Sigmoid colon (tissue), 6 donors: ENCODE measurements at regions not wholly inside any gene's neighbourhood (a gene's known extent, or its start where the extent isn't known, plus 50 kb on each side); places are given as distances from the start of the nearest gene placed in this dataset.
"Not testable (repeated sequence)": the region's sequence is repeated elsewhere in the genome, so short reads cannot be mapped to it uniquely, and the experiment has no call there.

Experiments used
- DNase-seq: peaks from one replicate; pipeline ENCODE4 v3.0.0-alpha.2; 2019
- H3K27ac ChIP-seq, 4 donors: fragments of 200-600 bp; sonication (generic); one replicate each; pipeline ENCODE4 v1.5.1; 2016 to 2019; ENCODE audit warnings: mild to moderate bottlenecking in 1 of 4
- H3K27me3 ChIP-seq, 3 donors: fragments of 200-600 bp; sonication (generic); one replicate each; pipeline ENCODE4 v1.5.1; 2019; ENCODE audit warnings: mild to moderate bottlenecking in 1 of 3
- H3K36me3 ChIP-seq, 4 donors: fragments of 200-600 bp; sonication (generic); one replicate each; pipeline ENCODE4 v1.5.1; 2016 to 2019
- H3K4me1 ChIP-seq, 4 donors: fragments of 200-600 bp; sonication (generic); one replicate each; pipeline ENCODE4 v1.5.1; 2017 to 2019
- H3K4me3 ChIP-seq, 4 donors: fragments of 200-600 bp; sonication (generic); one replicate each; pipeline ENCODE4 v1.5.1; 2017 to 2019; ENCODE audit warnings: mild to moderate bottlenecking in 2 of 4, moderate library complexity in 1 of 4
- H3K9me3 ChIP-seq, 4 donors: fragments of 200-600 bp in 3 of 4; sonication (generic) in 3 of 4; one replicate each; pipeline versions ENCODE4 v1.5.1 to v1.6.1; 2013 to 2019
- CTCF ChIP-seq, 4 experiments: fragments of 450-650 bp in 3 of 4; fragments of 200-600 bp in 1 of 4; IDR thresholded peaks; one replicate each; pipeline ENCODE4 v1.5.1; 2016 to 2019; ENCODE audit warnings: antibody characterized with exemption in 4 of 4, mild to moderate bottlenecking in 3 of 4, moderate library complexity in 2 of 4
- EP300 ChIP-seq, 4 donors: sonication (generic); formaldehyde crosslinking; IDR thresholded peaks; one replicate each; pipeline ENCODE4 v1.6.1; 2017; ENCODE audit warnings: antibody characterized with exemption in 4 of 4
- POLR2A ChIP-seq, 2 donors: fragments of 450-650 bp; IDR thresholded peaks; one replicate each; pipeline ENCODE4 v1.6.1; 2016; ENCODE audit warnings: antibody characterized with exemption in 2 of 2, mild to moderate bottlenecking in 2 of 2, moderate library complexity in 2 of 2
- POLR2AphosphoS5 ChIP-seq, 4 donors: sonication (generic); formaldehyde crosslinking; IDR thresholded peaks; one replicate each; pipeline ENCODE4 v1.6.1; 2017; ENCODE audit warnings: antibody characterized with exemption in 4 of 4
- WGBS, 2 donors: extraction: QIAGEN DNeasy Blood & Tissue Kit; methylation state at CpG; one replicate each; pipeline ENCODE4 v1.1.7; 2013; 5-methylcytosine and 5-hydroxymethylcytosine counted together
- intact Hi-C: fragments of 100-400 bp; cut with DNase I; formaldehyde crosslinking; loops from one replicate; pipeline ENCODE4 v1.15.1; 2023
- donor health status: healthy with polysubstance abuse.
- donor health status: healthy.

- Histone ChIP-seq H3K27me3 (no peaks in the 10 kb centered on the region), H3K4me1 (peaks cover 0 to 37% (median 16%) of the 10 kb centered on the region in 4 donors), H3K36me3 (no peaks in the 10 kb centered on the region), H3K4me3 (no peak overlapping the region), H3K27ac (no peak overlapping the region), H3K9me3 (no peaks in the 10 kb centered on the region)
- intact Hi-C loops, result no loop called here
- no peak for DNase-seq
- TF ChIP-seq POLR2AphosphoS5 (IDR thresholded peaks at IDR 0.05) (no peak), POLR2A (IDR thresholded peaks at IDR 0.05) (no peak)
- WGBS, 2 donors, result 85 to 90% methylated on average over 3 of the region's 3 CpGs
These were observed 74.8 kb downstream of the GADD45G start for GRCh38 chr9:89679581-89679980.

- Histone ChIP-seq H3K36me3 (no peaks in the 10 kb centered on the region), H3K27me3 (no peaks in the 10 kb centered on the region), H3K9me3 (no peaks in the 10 kb centered on the region), H3K4me3 (no peak overlapping the region), H3K27ac (no peak overlapping the region), H3K4me1 (peaks cover 0 to 24% (median 8%) of the 10 kb centered on the region in 4 donors)
- intact Hi-C loops, result no loop called here
- 90 to 95% methylated on average over 37 to 42 of the region's 42 CpGs for WGBS, 2 donors
- no peak for DNase-seq
- no peak for TF ChIP-seq EP300 (IDR thresholded peaks at IDR 0.05)
- no peak for TF ChIP-seq POLR2A (IDR thresholded peaks at IDR 0.05)
- TF ChIP-seq POLR2AphosphoS5 (IDR thresholded peaks at IDR 0.05), result no peak
These were observed 76.0 kb downstream of the GADD45G start for GRCh38 chr9:89680547-89681467.

- H3K4me3 ChIP-seq, H3K9me3 ChIP-seq, intact Hi-C loops, H3K27ac ChIP-seq, DNase-seq, H3K27me3 ChIP-seq, H3K36me3 ChIP-seq: not testable (repeated sequence)
- H3K4me1 ChIP-seq, result peaks cover 0 to 18% (median 1%) of the 10 kb centered on the region in 4 donors
- WGBS, 2 donors, result 94 to 96% methylated on average over 5 to 17 of the region's 17 CpGs
These were observed 76.7 kb downstream of the GADD45G start for GRCh38 chr9:89681468-89681859.

GRCh38 chr9:89683626-89684025 is 78.8 kb downstream of the GADD45G start:
- intact Hi-C loops, result no loop called here
- no peak overlapping the region for H3K27ac ChIP-seq
- no peaks in the 10 kb centered on the region for H3K27me3 ChIP-seq
- WGBS, 2 donors, result 94 to 95% methylated on average over 6 of the region's 6 CpGs
- no peak for TF ChIP-seq EP300 (IDR thresholded peaks at IDR 0.05)
- peaks cover 0 to 2% (median 0%) of the 10 kb centered on the region in 4 donors for H3K4me1 ChIP-seq
- H3K36me3 ChIP-seq, result no peaks in the 10 kb centered on the region
- no peaks in the 10 kb centered on the region for H3K9me3 ChIP-seq
- no peak for DNase-seq
- no peak overlapping the region for H3K4me3 ChIP-seq

- no peak overlapping the region for H3K4me3 ChIP-seq
- no peak overlapping the region for H3K27ac ChIP-seq
- no peaks in the 10 kb centered on the region for H3K36me3 ChIP-seq
- TF ChIP-seq CTCF (IDR thresholded peaks at IDR 0.05) (no peak), POLR2AphosphoS5 (IDR thresholded peaks at IDR 0.05) (no peak), POLR2A (IDR thresholded peaks at IDR 0.05) (no peak), EP300 (IDR thresholded peaks at IDR 0.05) (no peak)
- no peak for DNase-seq
- WGBS, 2 donors, result 93 to 97% methylated on average over 4 of the region's 4 CpGs
- no peaks in the 10 kb centered on the region for H3K9me3 ChIP-seq
- intact Hi-C loops, result no loop called here
- no peaks in the 10 kb centered on the region for H3K27me3 ChIP-seq
- H3K4me1 ChIP-seq, result no peaks in the 10 kb centered on the region
These were observed 79.4 kb downstream of the GADD45G start for GRCh38 chr9:89684218-89684617.

- no peak overlapping the region for H3K4me3 ChIP-seq
- intact Hi-C loops, result no loop called here
- H3K4me1 ChIP-seq, result no peaks in the 10 kb centered on the region
- no peaks in the 10 kb centered on the region for H3K9me3 ChIP-seq
- H3K36me3 ChIP-seq, result no peaks in the 10 kb centered on the region
- DNase-seq, result no peak
- TF ChIP-seq POLR2A (IDR thresholded peaks at IDR 0.05) (no peak), POLR2AphosphoS5 (IDR thresholded peaks at IDR 0.05) (no peak), CTCF (IDR thresholded peaks at IDR 0.05) (no peak), EP300 (IDR thresholded peaks at IDR 0.05) (no peak)
- 92% methylated on average over 18 of the region's 18 CpGs for WGBS, 2 donors
- no peak overlapping the region for H3K27ac ChIP-seq
- no peaks in the 10 kb centered on the region for H3K27me3 ChIP-seq
These were observed 80.3 kb downstream of the GADD45G start for GRCh38 chr9:89684912-89685636.
